B cell (primary cell): ENCODE measurements at regions not wholly inside any gene's neighbourhood (a gene's known extent, or its start where the extent isn't known, plus 50 kb on each side); places are given as distances from the start of the nearest gene placed in this dataset.

Source experiments
- EZH2 ChIP-seq: IDR thresholded peaks from 2 replicates; pipeline ENCODE4 v1.6.1; 2012; ENCODE audit warnings: borderline replicate concordance, low read depth, mild to moderate bottlenecking, moderate library complexity, low read length; ENCODE audit not compliant: insufficient read depth, poor library complexity, severe bottlenecking
- TF ChIP-seq, protein P1 (sequence below): fragments of 200-600 bp; IDR thresholded peaks from one replicate; pipeline ENCODE4 v1.8.0; 2022; ENCODE audit warnings: antibody characterized with exemption, mild to moderate bottlenecking

DNA sequence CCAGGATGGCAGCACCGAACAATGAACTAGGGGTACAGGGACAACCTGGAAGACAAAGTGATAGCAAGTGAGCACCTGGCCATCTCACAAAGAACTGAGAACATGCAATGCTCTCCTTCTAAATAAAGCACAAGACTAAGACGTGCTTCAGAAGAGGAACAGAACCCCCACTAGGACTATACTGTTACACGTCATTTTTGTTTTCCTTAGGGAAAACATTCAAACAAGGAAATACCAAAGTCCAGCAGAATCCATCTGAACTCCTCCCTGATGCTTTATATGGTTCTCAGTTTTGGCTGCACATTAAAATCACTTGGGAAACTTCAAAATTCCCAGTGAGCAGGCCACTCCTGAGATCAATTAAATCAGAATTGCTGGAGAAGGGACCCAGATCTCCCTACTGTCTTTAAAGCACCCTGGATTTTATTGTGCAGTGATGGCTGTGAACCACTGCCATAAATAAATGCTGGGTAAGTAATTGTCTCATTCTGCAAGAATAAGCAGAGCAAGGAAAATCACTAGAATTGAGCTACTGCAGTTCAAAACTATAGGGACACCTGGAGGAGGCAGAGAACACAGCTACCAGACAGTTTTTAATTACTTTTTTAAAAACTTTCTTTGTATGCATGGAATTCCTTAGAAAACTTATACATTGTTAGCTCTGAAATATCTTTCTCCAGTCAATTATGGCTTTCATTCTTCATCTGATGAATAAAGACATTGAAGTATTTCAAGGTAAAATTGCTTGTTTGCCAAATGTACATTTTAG lies 866.5 kb upstream of the GHITM start:
- TF ChIP-seq, protein P1, sequence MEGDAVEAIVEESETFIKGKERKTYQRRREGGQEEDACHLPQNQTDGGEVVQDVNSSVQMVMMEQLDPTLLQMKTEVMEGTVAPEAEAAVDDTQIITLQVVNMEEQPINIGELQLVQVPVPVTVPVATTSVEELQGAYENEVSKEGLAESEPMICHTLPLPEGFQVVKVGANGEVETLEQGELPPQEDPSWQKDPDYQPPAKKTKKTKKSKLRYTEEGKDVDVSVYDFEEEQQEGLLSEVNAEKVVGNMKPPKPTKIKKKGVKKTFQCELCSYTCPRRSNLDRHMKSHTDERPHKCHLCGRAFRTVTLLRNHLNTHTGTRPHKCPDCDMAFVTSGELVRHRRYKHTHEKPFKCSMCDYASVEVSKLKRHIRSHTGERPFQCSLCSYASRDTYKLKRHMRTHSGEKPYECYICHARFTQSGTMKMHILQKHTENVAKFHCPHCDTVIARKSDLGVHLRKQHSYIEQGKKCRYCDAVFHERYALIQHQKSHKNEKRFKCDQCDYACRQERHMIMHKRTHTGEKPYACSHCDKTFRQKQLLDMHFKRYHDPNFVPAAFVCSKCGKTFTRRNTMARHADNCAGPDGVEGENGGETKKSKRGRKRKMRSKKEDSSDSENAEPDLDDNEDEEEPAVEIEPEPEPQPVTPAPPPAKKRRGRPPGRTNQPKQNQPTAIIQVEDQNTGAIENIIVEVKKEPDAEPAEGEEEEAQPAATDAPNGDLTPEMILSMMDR: no peak
- TF ChIP-seq EZH2: no peak
